ENCODE measurements at regions not wholly inside any gene's neighbourhood (a gene's known extent, or its start where the extent isn't known, plus 50 kb on each side); places are given as distances from the start of the nearest gene placed in this dataset.

DNA sequence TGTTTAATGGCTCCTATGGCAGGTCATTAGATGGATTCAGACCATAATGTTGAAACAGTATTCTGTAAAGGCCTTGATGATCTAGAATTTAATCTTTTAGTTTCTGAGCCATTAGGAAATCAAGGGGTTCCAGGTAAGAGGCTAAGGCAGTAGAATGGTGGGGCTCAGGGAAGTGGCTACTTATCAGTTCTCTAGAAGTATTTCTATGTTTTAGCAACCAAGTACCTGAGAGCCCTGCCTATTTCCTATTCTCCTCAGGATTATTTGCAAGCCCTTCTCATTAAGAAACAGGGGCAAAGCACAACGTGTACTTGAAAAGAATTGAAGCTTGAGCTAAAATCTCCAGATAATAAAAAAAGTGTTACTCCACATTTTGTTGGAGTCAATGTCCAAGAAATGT, 646.5 kb downstream of the RNF144B start:
- TF ChIP-seq EZH2 (IDR thresholded peaks at IDR 0.05) (no peak), YY1 (IDR thresholded peaks at IDR 0.05; ENCODE audit: extremely low read depth, insufficient replicate concordance, low read depth, low read length) (no peak), MAX (IDR thresholded peaks at IDR 0.05) (no peak), EGR1 (IDR thresholded peaks at IDR 0.05; ENCODE audit: low read depth) (no peak), ELF1 (IDR thresholded peaks at IDR 0.05; ENCODE audit: borderline replicate concordance, low read depth) (no peak), SIN3A (IDR thresholded peaks at IDR 0.05; ENCODE audit: low read depth) (no peak), TCF7L2 (IDR thresholded peaks at IDR 0.05; ENCODE audit: borderline replicate concordance, extremely low read depth, insufficient read depth, insufficient read length) (no peak), SP1 (IDR thresholded peaks at IDR 0.05; ENCODE audit: low read depth) (no peak), ATF3 (IDR thresholded peaks at IDR 0.05) (no peak), CTCF (IDR thresholded peaks at IDR 0.05 in 2 of 3, conservative IDR thresholded peaks at IDR 0.05 in 1 of 3; ENCODE audit: borderline replicate concordance in 1 of 3, insufficient read depth in 1 of 3, low read depth in 2 of 3, low read length in 2 of 3) (no peak)
- DNase-seq (ENCODE audit: low read depth, low spot score) (no peak), ATAC-seq (no peak)
- POLR2A ChIA-PET: no interaction called here
- Histone ChIP-seq H4K20me1 (ENCODE audit: insufficient read depth) (no peaks in the 10 kb centered on the region), H3K79me2 (ENCODE audit: insufficient read depth, low read length) (no peaks in the 10 kb centered on the region), H3K9me3 (ENCODE audit: control insufficient read depth in 1 of 2, insufficient read depth in 1 of 2, low read depth in 1 of 2, low read length in 2 of 2) (no peaks in the 10 kb centered on the region), H3K27ac (ENCODE audit: low read depth, low read length) (no peak overlapping the region), H3K9ac (ENCODE audit: low read length) (no peak overlapping the region), H2AFZ (ENCODE audit: low read depth, low read length, poor library complexity, severe bottlenecking) (no peak overlapping the region), H3K4me2 (ENCODE audit: low read length) (no peak overlapping the region), H3K9me2 (ENCODE audit: insufficient read depth) (no peaks in the 10 kb centered on the region), H3K36me3 (ENCODE audit: control insufficient read depth in 1 of 2, insufficient read depth in 2 of 2, low read length in 2 of 2) (no peaks in the 10 kb centered on the region), H3K4me3 (replicated peaks in 1 of 2; ENCODE audit: low read depth in 1 of 2, low read length in 2 of 2) (no peak overlapping the region), H3K4me1 (ENCODE audit: control insufficient read depth in 1 of 2, insufficient read depth in 2 of 2, low read length in 2 of 2) (no peaks in the 10 kb centered on the region), H3K27me3 (ENCODE audit: insufficient read depth, low read length) (no peaks in the 10 kb centered on the region)
- CTCF ChIA-PET: interaction anchor here (1.6 kb wide), 1 partner anchor 9 kb away, joined by 9 read pairs; no protein-coding TSS in a partner anchor
- intact Hi-C loops (cut with micrococcal nuclease): no loop called here
- RAD21 ChIA-PET (ENCODE audit: low non-redundant PET in 1 of 2, low total read pairs in 2 of 2, uncharacterized antibody in 2 of 2, unreplicated experiment in 2 of 2): no interaction called here
- BruUV-seq (replicated peaks): no TSS peak
